MCF 10A (cell line): ENCODE measurements at regions not wholly inside any gene's neighbourhood (a gene's known extent, or its start where the extent isn't known, plus 50 kb on each side); places are given as distances from the start of the nearest gene placed in this dataset.

ENCODE experiments used
- BruUV-seq: library from RNA; stranded (reverse); fragments of 400-500 nt; replicated peaks from 2 replicates; lab custom pipeline; 2021; lab: Mats Ljungman, UMichigan
- CTCF ChIA-PET: fragments of 300-600 bp; sonication (Branson Sonifier 250); formaldehyde crosslinking; extraction: SDS; loops from one replicate; lab custom pipeline; 2021; ENCODE audit warnings: antibody characterized with exemption, inconsistent platforms; lab: Yijun Ruan, JAX
- POLR2A ChIA-PET: fragments of 300-600, 350-650 bp; sonication (Branson Sonifier 250); formaldehyde crosslinking; extraction: SDS; loops from one replicate; lab custom pipeline; 2020; ENCODE audit warnings: antibody characterized with exemption, inconsistent platforms; lab: Yijun Ruan, JAX
- DNase-seq: peaks from one replicate; pipeline ENCODE4 v3.0.0-alpha.2; 2018; ENCODE audit not compliant: unreplicated experiment
- H3K27ac Mint-ChIP-seq: one replicate; pipeline ENCODE4 v1.8.0; 2022; ENCODE audit warnings: mild to moderate bottlenecking, low read depth, mixed read lengths; ENCODE audit not compliant: unreplicated experiment
- H3K27me3 Mint-ChIP-seq: one replicate; pipeline ENCODE4 v1.8.0; 2022; ENCODE audit warnings: mixed read lengths; ENCODE audit not compliant: insufficient read depth, unreplicated experiment
- H3K36me3 Mint-ChIP-seq: one replicate; pipeline ENCODE4 v1.8.0; 2022; ENCODE audit warnings: mild to moderate bottlenecking, moderate library complexity, mixed read lengths; ENCODE audit not compliant: insufficient read depth, unreplicated experiment
- H3K4me1 Mint-ChIP-seq: one replicate; pipeline ENCODE4 v1.8.0; 2022; ENCODE audit warnings: mixed read lengths; ENCODE audit not compliant: insufficient read depth, unreplicated experiment
- H3K4me3 Mint-ChIP-seq: one replicate; pipeline ENCODE4 v1.8.0; 2022; ENCODE audit warnings: mild to moderate bottlenecking, moderate library complexity, mixed read lengths; ENCODE audit not compliant: unreplicated experiment
- H3K9me3 Mint-ChIP-seq: one replicate; pipeline ENCODE4 v1.8.0; 2022; ENCODE audit warnings: mixed read lengths; ENCODE audit not compliant: unreplicated experiment
- CTCF ChIP-seq: fragments of 200-600 bp; IDR thresholded peaks from one replicate; pipeline ENCODE4 v1.8.0; 2022; ENCODE audit warnings: antibody characterized with exemption, mild to moderate bottlenecking; ENCODE audit not compliant: unreplicated experiment
- intact Hi-C: fragments of 100-400 bp; cut with micrococcal nuclease; formaldehyde crosslinking; loops from 2 replicates; pipeline ENCODE4 v1.14.1; 2022

GRCh38 chr9:78573669-78574068, 276.7 kb downstream of the PSAT1 start:
- Mint-ChIP-seq H3K4me1 (no peaks in the 10 kb centered on the region), H3K4me3 (no peak overlapping the region), H3K27ac (no peak overlapping the region), H3K9me3 (no peaks in the 10 kb centered on the region), H3K27me3 (no peaks in the 10 kb centered on the region), H3K36me3 (no peaks in the 10 kb centered on the region)
- ChIA-PET POLR2A (no interaction called here), CTCF (no interaction called here)
- TF ChIP-seq CTCF, result no peak
- intact Hi-C loops, result no loop called here
- BruUV-seq, result no TSS peak
- DNase-seq, result no peak

- no peaks in the 10 kb centered on the region for H3K36me3 Mint-ChIP-seq
- no peak for TF ChIP-seq CTCF
- ChIA-PET POLR2A (no interaction called here), CTCF (no interaction called here)
- H3K27ac Mint-ChIP-seq, result no peak overlapping the region
- H3K9me3 Mint-ChIP-seq, result no peaks in the 10 kb centered on the region
- no TSS peak for BruUV-seq
- DNase-seq, result no peak
- H3K4me1 Mint-ChIP-seq, result no peaks in the 10 kb centered on the region
- H3K27me3 Mint-ChIP-seq, result no peaks in the 10 kb centered on the region
- no peak overlapping the region for H3K4me3 Mint-ChIP-seq
- intact Hi-C loops, result no loop called here
These were observed 277.6 kb downstream of the PSAT1 start for GRCh38 chr9:78574354-78575045.

GRCh38 chr9:78575081-78575480, 278.2 kb downstream of the PSAT1 start:
- H3K4me1 Mint-ChIP-seq, result no peaks in the 10 kb centered on the region
- DNase-seq, result no peak
- no peak for TF ChIP-seq CTCF
- no peaks in the 10 kb centered on the region for H3K9me3 Mint-ChIP-seq
- BruUV-seq, result no TSS peak
- H3K36me3 Mint-ChIP-seq, result no peaks in the 10 kb centered on the region
- intact Hi-C loops, result no loop called here
- H3K27ac Mint-ChIP-seq, result no peak overlapping the region
- H3K27me3 Mint-ChIP-seq, result no peaks in the 10 kb centered on the region
- CTCF ChIA-PET, result no interaction called here
- no peak overlapping the region for H3K4me3 Mint-ChIP-seq
- POLR2A ChIA-PET, result no interaction called here

- H3K27me3 Mint-ChIP-seq, result no peaks in the 10 kb centered on the region
- no peaks in the 10 kb centered on the region for H3K9me3 Mint-ChIP-seq
- no peak overlapping the region for H3K4me3 Mint-ChIP-seq
- ChIA-PET POLR2A (no interaction called here), CTCF (interaction anchor here (0.6 kb wide), 1 partner anchor 43 kb away, joined by 3 read pairs; no protein-coding TSS in a partner anchor)
- no peak overlapping the region for H3K27ac Mint-ChIP-seq
- no peaks in the 10 kb centered on the region for H3K36me3 Mint-ChIP-seq
- intact Hi-C loops, result no loop called here
- no peak for DNase-seq
- no peak for TF ChIP-seq CTCF
- BruUV-seq, result no TSS peak
- no peaks in the 10 kb centered on the region for H3K4me1 Mint-ChIP-seq
These were observed 278.8 kb downstream of the PSAT1 start for GRCh38 chr9:78575771-78576170.
